C4-2B (cell line): ENCODE measurements at regions not wholly inside any gene's neighbourhood (a gene's known extent, or its start where the extent isn't known, plus 50 kb on each side); places are given as distances from the start of the nearest gene placed in this dataset.
"Not testable (repeated sequence)": the region's sequence is repeated elsewhere in the genome, so short reads cannot be mapped to it uniquely, and the experiment has no call there.

Source experiments
- H3K27ac ChIP-seq: fragments of 450-650 bp; 2 replicates; pipeline ENCODE4 v1.5.1; 2017
- CTCF ChIP-seq: fragments of 450-650 bp; conservative IDR thresholded peaks from 2 replicates; pipeline ENCODE4 v1.5.1; 2017; ENCODE audit warnings: mild to moderate bottlenecking
- ZFX ChIP-seq: fragments of 450-650 bp; IDR thresholded peaks from 2 replicates; pipeline ENCODE4 v1.6.1; 2017

- H3K27ac ChIP-seq, result no peak overlapping the region
- TF ChIP-seq CTCF, result no peak
- no peak for TF ChIP-seq ZFX
Observed at GRCh38 chr15:70238917-70239316, 141.2 kb upstream of the TLE3 start.

- H3K27ac ChIP-seq, result no peak overlapping the region
Observed at GRCh38 chr15:70237626-70238025, 139.9 kb upstream of the TLE3 start.

GRCh38 chr15:70236341-70237086 lies 138.8 kb upstream of the TLE3 start:
- no peak for TF ChIP-seq CTCF
- TF ChIP-seq ZFX, result no peak
- no peak overlapping the region for H3K27ac ChIP-seq

More at GRCh38 chr15:70237626-70238025, 139.9 kb upstream of the TLE3 start:
- no peak for TF ChIP-seq ZFX
- TF ChIP-seq CTCF, result no peak

- H3K27ac ChIP-seq, result no peak overlapping the region
Observed at GRCh38 chr15:70235347-70235746, 137.6 kb upstream of the TLE3 start.

GRCh38 chr15:70234256-70234905 lies 136.7 kb upstream of the TLE3 start:
- H3K27ac ChIP-seq, result no peak overlapping the region
- no peak for TF ChIP-seq ZFX
- TF ChIP-seq CTCF, result no peak

More at GRCh38 chr15:70235347-70235746, 137.6 kb upstream of the TLE3 start:
- TF ChIP-seq ZFX (no peak), CTCF (no peak)

GRCh38 chr15:70231484-70231883 lies 133.8 kb upstream of the TLE3 start:
- H3K27ac ChIP-seq, result no peak overlapping the region
- TF ChIP-seq CTCF (no peak), ZFX (no peak)

GRCh38 chr15:70227918-70228317 lies 130.2 kb upstream of the TLE3 start:
- not testable (repeated sequence) for H3K27ac ChIP-seq
